OCI-LY1 (cell line): ENCODE measurements at regions not wholly inside any gene's neighbourhood (a gene's known extent, or its start where the extent isn't known, plus 50 kb on each side); places are given as distances from the start of the nearest gene placed in this dataset.

Source experiments
- H2AFZ ChIP-seq: fragments of 200-600 bp; sonication (generic), shearing (Covaris generic); 2 replicates; pipeline ENCODE4 v1.6.0; 2014; ENCODE audit warnings: antibody characterized with exemption, mild to moderate bottlenecking, low read length
- H3F3A ChIP-seq: fragments of 200-600 bp; sonication (generic), shearing (Covaris generic); 2 replicates; pipeline ENCODE4 v1.6.0; 2014; ENCODE audit warnings: mild to moderate bottlenecking, antibody characterized with exemption, low read length, moderate library complexity; ENCODE audit not compliant: insufficient read depth
- H3K27ac ChIP-seq: fragments of 200-600 bp; sonication (generic); 2 replicates; pipeline ENCODE4 v1.5.1; 2014; ENCODE audit warnings: low read length, mixed run types, mild to moderate bottlenecking, low read depth; ENCODE audit not compliant: poor library complexity, severe bottlenecking
- H3K27me3 ChIP-seq: fragments of 200-600 bp; sonication (generic); 2 replicates; pipeline ENCODE4 v1.6.0; 2014; ENCODE audit warnings: antibody characterized with exemption, mild to moderate bottlenecking, low read length, moderate library complexity; ENCODE audit not compliant: insufficient read depth
- H3K36me3 ChIP-seq: fragments of 200-600 bp; sonication (generic); 2 replicates; pipeline ENCODE4 v1.6.1; 2014; ENCODE audit warnings: mild to moderate bottlenecking, antibody characterized with exemption, low read length, moderate library complexity, mixed read lengths; ENCODE audit not compliant: insufficient read depth
- H3K4me1 ChIP-seq: fragments of 200-600 bp; sonication (generic); 2 replicates; pipeline ENCODE4 v1.5.1; 2014; ENCODE audit warnings: mild to moderate bottlenecking, low read length, moderate library complexity; ENCODE audit not compliant: insufficient read depth, severe bottlenecking
- H3K4me2 ChIP-seq: fragments of 200-600 bp; sonication (generic), shearing (Covaris generic); 2 replicates; pipeline ENCODE4 v1.6.1; 2014; ENCODE audit warnings: low read length
- H3K4me3 ChIP-seq: fragments of 200-600 bp; sonication (generic); 2 replicates; pipeline ENCODE4 v1.5.1; 2014; ENCODE audit warnings: low read length, low read depth, mild to moderate bottlenecking, mixed read lengths; ENCODE audit not compliant: poor library complexity, severe bottlenecking
- H3K79me2 ChIP-seq: fragments of 200-600 bp; shearing (Covaris generic); 2 replicates; pipeline ENCODE4 v1.6.1; 2016; ENCODE audit warnings: mixed run types, low read length, mixed read lengths; ENCODE audit not compliant: insufficient read depth
- H3K9ac ChIP-seq: fragments of 200-600 bp; sonication (generic), shearing (Covaris generic); 2 replicates; pipeline ENCODE4 v1.6.1; 2014; ENCODE audit warnings: mild to moderate bottlenecking, low read length, mixed read lengths
- H3K9me2 ChIP-seq: fragments of 200-600 bp; sonication (generic), shearing (Covaris generic); 2 replicates; pipeline ENCODE4 v1.6.1; 2014; ENCODE audit warnings: low read depth, mild to moderate bottlenecking, low read length, mixed read lengths
- H3K9me3 ChIP-seq: fragments of 200-600 bp; shearing (Covaris generic); 2 replicates; pipeline ENCODE4 v1.6.1; 2014; ENCODE audit warnings: low read length, mixed read lengths
- H4K20me1 ChIP-seq: fragments of 200-600 bp; sonication (generic), shearing (Covaris generic); 2 replicates; pipeline ENCODE4 v1.6.0; 2016; ENCODE audit warnings: mild to moderate bottlenecking, low read length; ENCODE audit not compliant: insufficient read depth
- EZH2 ChIP-seq: fragments of 200-600 bp; sonication (generic), shearing (Covaris generic); IDR thresholded peaks from 2 replicates; pipeline ENCODE4 v1.8.0; 2017; ENCODE audit warnings: borderline replicate concordance, mixed run types, mild to moderate bottlenecking, antibody characterized with exemption, low read length, moderate library complexity, mixed read lengths
- TF ChIP-seq, protein P1 (sequence below): fragments of 200-600 bp; sonication (generic), shearing (Covaris generic); IDR thresholded peaks from 2 replicates; pipeline ENCODE4 v1.5.1; 2017; ENCODE audit warnings: mild to moderate bottlenecking, antibody characterized with exemption, low read length, moderate library complexity, mixed read lengths

DNA sequence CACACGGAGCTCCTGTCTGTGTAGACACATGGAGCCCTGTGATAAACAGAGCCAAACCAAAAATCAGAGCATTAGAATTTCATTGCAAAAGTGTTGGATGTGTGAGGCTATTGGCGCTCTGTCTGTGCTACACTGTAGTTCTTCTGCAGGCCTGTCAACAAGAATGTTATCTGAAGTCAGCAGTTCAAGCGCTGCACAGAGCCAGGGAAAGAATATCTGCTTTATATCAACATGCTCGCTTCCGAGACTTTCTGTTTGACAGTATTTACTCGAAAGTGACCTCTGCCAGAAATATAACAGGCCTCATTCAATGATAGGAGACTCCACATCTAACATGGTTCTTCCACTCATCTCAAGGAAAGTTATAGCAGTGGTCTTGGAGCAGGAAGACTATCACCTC lies 118.3 kb downstream of the CCER1 start:
- no peak overlapping the region for H3K27ac ChIP-seq
- no peak overlapping the region for H2AFZ ChIP-seq

DNA sequence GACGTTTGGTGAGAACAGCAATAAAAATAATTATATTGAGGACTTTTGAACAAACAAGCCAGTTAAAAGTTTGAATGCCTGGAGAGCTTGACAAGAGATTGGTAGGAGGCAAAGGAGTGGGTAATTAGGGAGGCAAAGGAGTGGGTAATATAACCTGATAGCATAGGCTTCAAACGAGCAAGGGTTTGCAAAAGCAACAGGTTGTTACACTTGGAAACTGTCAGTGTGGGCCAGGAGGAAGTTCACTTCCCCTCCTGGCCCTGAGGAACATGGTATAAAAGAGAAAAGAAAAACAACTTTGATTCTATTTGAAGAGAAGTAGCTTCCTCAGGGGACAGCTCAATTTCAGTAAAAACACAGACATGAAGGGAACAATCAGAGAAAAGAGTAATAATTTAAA lies 121.7 kb downstream of the CCER1 start:
- Histone ChIP-seq H3K4me3 (no peak overlapping the region), H3K4me2 (no peak overlapping the region), H3K27me3 (no peaks in the 10 kb centered on the region), H4K20me1 (no peaks in the 10 kb centered on the region), H3K27ac (no peak overlapping the region), H3F3A (no peaks in the 10 kb centered on the region), H3K4me1 (no peaks in the 10 kb centered on the region), H3K9ac (no peak overlapping the region), H3K79me2 (no peaks in the 10 kb centered on the region), H2AFZ (no peak overlapping the region), H3K36me3 (no peaks in the 10 kb centered on the region), H3K9me2 (no peaks in the 10 kb centered on the region), H3K9me3 (no peaks in the 10 kb centered on the region)
- TF ChIP-seq, protein P1, sequence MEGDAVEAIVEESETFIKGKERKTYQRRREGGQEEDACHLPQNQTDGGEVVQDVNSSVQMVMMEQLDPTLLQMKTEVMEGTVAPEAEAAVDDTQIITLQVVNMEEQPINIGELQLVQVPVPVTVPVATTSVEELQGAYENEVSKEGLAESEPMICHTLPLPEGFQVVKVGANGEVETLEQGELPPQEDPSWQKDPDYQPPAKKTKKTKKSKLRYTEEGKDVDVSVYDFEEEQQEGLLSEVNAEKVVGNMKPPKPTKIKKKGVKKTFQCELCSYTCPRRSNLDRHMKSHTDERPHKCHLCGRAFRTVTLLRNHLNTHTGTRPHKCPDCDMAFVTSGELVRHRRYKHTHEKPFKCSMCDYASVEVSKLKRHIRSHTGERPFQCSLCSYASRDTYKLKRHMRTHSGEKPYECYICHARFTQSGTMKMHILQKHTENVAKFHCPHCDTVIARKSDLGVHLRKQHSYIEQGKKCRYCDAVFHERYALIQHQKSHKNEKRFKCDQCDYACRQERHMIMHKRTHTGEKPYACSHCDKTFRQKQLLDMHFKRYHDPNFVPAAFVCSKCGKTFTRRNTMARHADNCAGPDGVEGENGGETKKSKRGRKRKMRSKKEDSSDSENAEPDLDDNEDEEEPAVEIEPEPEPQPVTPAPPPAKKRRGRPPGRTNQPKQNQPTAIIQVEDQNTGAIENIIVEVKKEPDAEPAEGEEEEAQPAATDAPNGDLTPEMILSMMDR = no peak
- no peak for TF ChIP-seq EZH2

More for the DNA sequence above, 118.3 kb downstream of the CCER1 start:
- Histone ChIP-seq H3K79me2 (no peaks in the 10 kb centered on the region), H3K4me3 (no peak overlapping the region), H4K20me1 (no peaks in the 10 kb centered on the region), H3K9ac (no peak overlapping the region), H3K4me2 (no peak overlapping the region), H3K36me3 (no peaks in the 10 kb centered on the region), H3K4me1 (no peaks in the 10 kb centered on the region), H3K9me2 (no peaks in the 10 kb centered on the region), H3K9me3 (no peaks in the 10 kb centered on the region), H3F3A (no peaks in the 10 kb centered on the region), H3K27me3 (no peaks in the 10 kb centered on the region)
- no peak for TF ChIP-seq EZH2
- TF ChIP-seq, protein P1 = no peak

DNA sequence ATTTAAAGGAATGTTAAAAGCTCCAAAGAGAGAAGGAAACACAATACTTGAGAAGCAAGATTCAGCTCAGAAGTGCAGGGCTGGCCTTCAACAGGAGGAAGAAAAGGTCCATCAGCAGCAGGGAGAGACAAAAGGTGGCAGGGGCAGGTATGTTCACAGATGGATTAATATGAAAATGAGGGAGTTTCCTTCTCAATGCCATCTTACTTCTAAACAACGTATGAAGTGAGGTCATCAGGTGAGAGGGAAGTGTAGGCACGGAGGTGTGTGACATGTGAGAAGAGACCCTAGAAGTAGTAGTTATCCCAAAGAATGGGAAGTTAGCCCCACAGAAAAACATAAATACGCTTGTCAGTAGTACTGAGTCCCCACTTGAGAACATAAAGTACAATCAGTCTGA lies 122.5 kb downstream of the CCER1 start:
- H3K4me1 ChIP-seq = no peaks in the 10 kb centered on the region
- H3K27ac ChIP-seq = no peak overlapping the region
- no peak overlapping the region for H3K4me2 ChIP-seq
- no peaks in the 10 kb centered on the region for H3K9me3 ChIP-seq
- H3K9me2 ChIP-seq = no peaks in the 10 kb centered on the region
- no peak overlapping the region for H3K4me3 ChIP-seq
- no peaks in the 10 kb centered on the region for H3K36me3 ChIP-seq
- TF ChIP-seq, protein P1 = no peak
- TF ChIP-seq EZH2 = no peak
- H3F3A ChIP-seq = no peaks in the 10 kb centered on the region
- no peak overlapping the region for H3K9ac ChIP-seq
- no peaks in the 10 kb centered on the region for H3K79me2 ChIP-seq
- H4K20me1 ChIP-seq = no peaks in the 10 kb centered on the region
- no peak overlapping the region for H2AFZ ChIP-seq
- no peaks in the 10 kb centered on the region for H3K27me3 ChIP-seq
